ENCODE measurements at regions not wholly inside any gene's neighbourhood (a gene's known extent, or its start where the extent isn't known, plus 50 kb on each side); places are given as distances from the start of the nearest gene placed in this dataset.

- H3K9me3 Mint-ChIP-seq = peaks cover 6% of the 10 kb centered on the region
- ChIA-PET POLR2A (interaction anchor here (0.6 kb wide), 1 partner anchor 29 kb away, joined by 3 read pairs; no protein-coding TSS in a partner anchor), CTCF (interaction anchor here (1.7 to 2.5 kb wide), 2 partner anchors 31 to 125 kb away, joined by 4 to 11 read pairs; no protein-coding TSS in a partner anchor)
- intact Hi-C loops (cut with micrococcal nuclease) = no loop called here
- DNase-seq = no peak
- H3K27ac Mint-ChIP-seq = no peak overlapping the region
- no peak for TF ChIP-seq CTCF (IDR thresholded peaks at IDR 0.05)
- H3K27me3 Mint-ChIP-seq = no peaks in the 10 kb centered on the region
- H3K4me1 Mint-ChIP-seq (ENCODE audit: low read depth) = no peaks in the 10 kb centered on the region
- ATAC-seq = no peak
- no peak overlapping the region for H3K4me3 Mint-ChIP-seq
- no peaks in the 10 kb centered on the region for H3K36me3 Mint-ChIP-seq (ENCODE audit: low read depth)
These were observed 438.8 kb upstream of the TGFBR2 start for GRCh38 chr3:30167541-30168011.

- Mint-ChIP-seq H3K4me1 (ENCODE audit: low read depth) (no peaks in the 10 kb centered on the region), H3K27me3 (no peaks in the 10 kb centered on the region), H3K36me3 (ENCODE audit: low read depth) (no peaks in the 10 kb centered on the region), H3K27ac (no peak overlapping the region), H3K4me3 (no peak overlapping the region), H3K9me3 (peaks cover 6% of the 10 kb centered on the region)
- no peak for TF ChIP-seq CTCF (IDR thresholded peaks at IDR 0.05)
- ChIA-PET CTCF (interaction anchor here (2.3 kb wide), 1 partner anchor 11 kb away, joined by 6 read pairs; no protein-coding TSS in a partner anchor), POLR2A (no interaction called here)
- intact Hi-C loops (cut with micrococcal nuclease) = no loop called here
- ATAC-seq = no peak
- DNase-seq = no peak
These were observed 436.9 kb upstream of the TGFBR2 start for GRCh38 chr3:30169487-30169886.

GRCh38 chr3:30170681-30171438, 435.5 kb upstream of the TGFBR2 start:
- CTCF ChIA-PET = no interaction called here
- intact Hi-C loops (cut with micrococcal nuclease) = no loop called here
- TF ChIP-seq CTCF (IDR thresholded peaks at IDR 0.05) = no peak
- ATAC-seq = no peak
- Mint-ChIP-seq H3K4me1 (ENCODE audit: low read depth) (no peaks in the 10 kb centered on the region), H3K4me3 (no peak overlapping the region), H3K36me3 (ENCODE audit: low read depth) (no peaks in the 10 kb centered on the region), H3K27ac (no peak overlapping the region), H3K9me3 (peaks cover 5% of the 10 kb centered on the region), H3K27me3 (no peaks in the 10 kb centered on the region)
- POLR2A ChIA-PET = no interaction called here
- no peak for DNase-seq

GRCh38 chr3:30174357-30174756, 432.0 kb upstream of the TGFBR2 start:
- ATAC-seq = no peak
- DNase-seq = no peak
- no peaks in the 10 kb centered on the region for H3K36me3 Mint-ChIP-seq (ENCODE audit: low read depth)
- H3K4me1 Mint-ChIP-seq (ENCODE audit: low read depth) = no peaks in the 10 kb centered on the region
- no peak overlapping the region for H3K27ac Mint-ChIP-seq
- TF ChIP-seq CTCF (IDR thresholded peaks at IDR 0.05) = no peak
- H3K9me3 Mint-ChIP-seq = no peaks in the 10 kb centered on the region
- ChIA-PET POLR2A (no interaction called here), CTCF (interaction anchor here (2.3 kb wide), 1 partner anchor 24 kb away, joined by 8 read pairs; no protein-coding TSS in a partner anchor)
- H3K4me3 Mint-ChIP-seq = no peak overlapping the region
- H3K27me3 Mint-ChIP-seq = no peaks in the 10 kb centered on the region
- intact Hi-C loops (cut with micrococcal nuclease) = no loop called here

Measured in activated CD8-positive, alpha-beta T cell treated with anti-CD3 and anti-CD28 coated beads for 36 hours (primary cell).